ENCODE measurements at regions not wholly inside any gene's neighbourhood (a gene's known extent, or its start where the extent isn't known, plus 50 kb on each side); places are given as distances from the start of the nearest gene placed in this dataset.

- TF ChIP-seq CTCF (IDR thresholded peaks at IDR 0.05) (no peak), POLR2A (IDR thresholded peaks at IDR 0.05) (no peak)
These were observed 315.4 kb upstream of the MIR17HG start for GRCh38 chr13:91032104-91032503.

Data from sigmoid colon (tissue), 3 donors.